NCI-H82 treated with DMSO at 0.1 percent for 48 hours (cell line): ENCODE measurements at regions not wholly inside any gene's neighbourhood (a gene's known extent, or its start where the extent isn't known, plus 50 kb on each side); places are given as distances from the start of the nearest gene placed in this dataset.
A peak's percentile ranks its signal among the peaks of the same experiment; 100 is the strongest.

Experiments used
- DNase-seq: peaks from one replicate; lab custom pipeline; 2025; ENCODE audit not compliant: unreplicated experiment; lab: John Stamatoyannopoulos, UW

GRCh38 chr2:20150110-20150706 lies 74.7 kb downstream of the SDC1 start:
- DNase-seq: no peak

GRCh38 chr2:20149703-20150030 lies 75.3 kb downstream of the SDC1 start:
- DNase-seq: no peak

- DNase-seq: no peak
These were observed 75.8 kb downstream of the SDC1 start for GRCh38 chr2:20148923-20149702.

GRCh38 chr2:20148426-20148922 lies 76.5 kb downstream of the SDC1 start:
- no peak for DNase-seq

- no peak for DNase-seq
These were observed 77.6 kb downstream of the SDC1 start for GRCh38 chr2:20147351-20147750.

- DNase-seq: no peak
These were observed 78.5 kb downstream of the SDC1 start for GRCh38 chr2:20146401-20146800.

- no peak for DNase-seq
These were observed 79.3 kb downstream of the SDC1 start for GRCh38 chr2:20145497-20146193.

- no peak for DNase-seq
These were observed 80.1 kb downstream of the SDC1 start for GRCh38 chr2:20144861-20145260.

GRCh38 chr2:20144196-20144595 lies 80.7 kb downstream of the SDC1 start:
- DNase-seq: no peak

GRCh38 chr2:20143263-20143662 lies 81.7 kb downstream of the SDC1 start:
- DNase-seq: no peak

- no peak for DNase-seq
These were observed 83.1 kb downstream of the SDC1 start for GRCh38 chr2:20141806-20142205.

- DNase-seq: no peak
These were observed 83.7 kb downstream of the SDC1 start for GRCh38 chr2:20141056-20141762.

GRCh38 chr2:20140321-20141055 lies 84.4 kb downstream of the SDC1 start:
- no peak for DNase-seq

GRCh38 chr2:20139407-20140172 lies 85.3 kb downstream of the SDC1 start:
- DNase-seq: no peak

GRCh38 chr2:20138696-20139095 lies 86.2 kb downstream of the SDC1 start:
- no peak for DNase-seq

- DNase-seq: no peak
These were observed 86.5 kb upstream of the LAPTM4A start for GRCh38 chr2:20137884-20138283.

GRCh38 chr2:20137131-20137571 lies 85.7 kb upstream of the LAPTM4A start:
- DNase-seq: no peak

GRCh38 chr2:20136149-20136548 lies 84.7 kb upstream of the LAPTM4A start:
- no peak for DNase-seq

GRCh38 chr2:20135631-20136050 lies 84.2 kb upstream of the LAPTM4A start:
- peak; percentile 1 for DNase-seq

GRCh38 chr2:20132990-20133535 lies 81.6 kb upstream of the LAPTM4A start:
- DNase-seq: no peak
